ENCODE measurements at regions not wholly inside any gene's neighbourhood (a gene's known extent, or its start where the extent isn't known, plus 50 kb on each side); places are given as distances from the start of the nearest gene placed in this dataset.

GRCh38 chr2:45209875-45210274, 200.6 kb upstream of the SIX2 start:
- no peak overlapping the region for H3K27ac ChIP-seq
- no peak for TF ChIP-seq CTCF (conservative IDR thresholded peaks at IDR 0.05)

GRCh38 chr2:45209302-45209701, 200.1 kb upstream of the SIX2 start:
- no peak for TF ChIP-seq CTCF (conservative IDR thresholded peaks at IDR 0.05)
- no peak overlapping the region for H3K27ac ChIP-seq

GRCh38 chr2:45207101-45207500, 197.8 kb upstream of the SIX2 start:
- no peak for TF ChIP-seq CTCF (conservative IDR thresholded peaks at IDR 0.05)
- no peak overlapping the region for H3K27ac ChIP-seq

- TF ChIP-seq CTCF (conservative IDR thresholded peaks at IDR 0.05) = no peak
- no peak overlapping the region for H3K27ac ChIP-seq
These were observed 196.7 kb upstream of the SIX2 start for GRCh38 chr2:45205985-45206384.

GRCh38 chr2:45205480-45205879, 196.2 kb upstream of the SIX2 start:
- no peak overlapping the region for H3K27ac ChIP-seq
- TF ChIP-seq CTCF (conservative IDR thresholded peaks at IDR 0.05) = no peak

GRCh38 chr2:45203400-45203799, 194.1 kb upstream of the SIX2 start:
- no peak overlapping the region for H3K27ac ChIP-seq
- TF ChIP-seq CTCF (conservative IDR thresholded peaks at IDR 0.05) = no peak

- no peak for TF ChIP-seq CTCF (conservative IDR thresholded peaks at IDR 0.05)
- H3K27ac ChIP-seq = no peak overlapping the region
These were observed 190.7 kb upstream of the SIX2 start for GRCh38 chr2:45199973-45200372.

- no peak for TF ChIP-seq CTCF (conservative IDR thresholded peaks at IDR 0.05)
- H3K27ac ChIP-seq = no peak overlapping the region
These were observed 186.7 kb upstream of the SIX2 start for GRCh38 chr2:45195916-45196315.

Measured in VCaP (cell line).